Hippocampal formation (tissue), 2 donors: ENCODE measurements at regions not wholly inside any gene's neighbourhood (a gene's known extent, or its start where the extent isn't known, plus 50 kb on each side); places are given as distances from the start of the nearest gene placed in this dataset.

ENCODE experiments used
- DNase-seq, 2 donors: peaks; one replicate each; lab custom pipeline; 2025; lab: John Stamatoyannopoulos, UW

DNA sequence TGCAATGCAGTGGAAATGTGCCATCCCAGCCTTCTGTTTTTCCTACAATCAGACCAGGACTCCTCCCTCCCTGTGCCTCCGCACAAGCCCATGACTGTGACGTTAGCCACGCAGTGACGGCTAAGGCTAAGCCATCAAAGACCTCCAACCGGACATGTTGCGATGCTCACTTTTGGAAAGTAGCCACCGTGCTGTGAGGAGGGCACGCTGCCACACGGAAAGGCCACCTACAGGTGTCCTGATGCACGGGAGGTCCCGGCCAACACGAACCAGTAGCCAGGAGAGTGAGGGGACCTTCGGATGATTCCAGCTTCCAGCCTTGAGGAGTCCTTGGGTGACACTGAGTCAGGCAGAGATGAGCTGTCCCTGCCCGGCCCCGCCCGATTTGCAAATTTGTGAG lies 53.9 kb downstream of the FOXL1 start:
- DNase-seq: no peak

DNA sequence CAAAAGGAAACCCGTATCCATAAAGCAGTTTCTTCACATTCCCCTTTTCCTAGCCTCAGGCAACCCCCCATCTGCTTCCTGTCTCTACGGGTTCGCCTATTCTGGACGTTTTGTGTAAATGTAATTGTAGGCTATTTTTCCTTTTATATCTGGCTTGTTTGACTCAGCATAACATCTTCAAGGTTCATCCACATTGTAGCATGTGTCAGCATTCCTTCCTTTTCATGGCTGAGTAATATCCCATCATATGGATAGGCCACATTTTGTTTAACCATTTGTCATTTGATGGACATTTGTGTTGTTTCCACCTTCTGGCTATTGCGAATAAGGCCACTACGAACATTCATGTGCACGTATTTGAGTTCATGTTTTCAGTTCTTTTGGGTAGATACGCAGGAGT lies 54.6 kb downstream of the FOXL1 start:
- DNase-seq: no peak

DNA sequence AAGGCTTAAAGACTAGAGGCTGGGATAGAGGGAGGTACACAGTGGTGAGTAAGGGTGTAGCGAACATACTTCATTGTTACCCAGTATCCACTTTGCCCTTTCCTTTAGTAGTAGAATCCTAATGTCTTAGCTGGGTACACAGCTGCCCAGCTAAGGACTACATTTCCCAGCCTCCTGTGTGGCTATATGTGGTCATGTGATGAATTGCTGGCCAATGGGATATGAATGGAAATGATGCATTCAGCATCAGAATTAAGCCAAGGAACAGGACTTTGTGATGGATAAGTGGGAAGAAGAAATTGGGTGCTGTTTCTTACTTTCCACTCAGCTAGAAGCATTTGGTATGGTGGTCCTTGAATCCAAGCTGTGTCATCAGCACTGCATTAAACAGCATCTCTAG lies 55.9 kb downstream of the FOXL1 start:
- no peak for DNase-seq

DNA sequence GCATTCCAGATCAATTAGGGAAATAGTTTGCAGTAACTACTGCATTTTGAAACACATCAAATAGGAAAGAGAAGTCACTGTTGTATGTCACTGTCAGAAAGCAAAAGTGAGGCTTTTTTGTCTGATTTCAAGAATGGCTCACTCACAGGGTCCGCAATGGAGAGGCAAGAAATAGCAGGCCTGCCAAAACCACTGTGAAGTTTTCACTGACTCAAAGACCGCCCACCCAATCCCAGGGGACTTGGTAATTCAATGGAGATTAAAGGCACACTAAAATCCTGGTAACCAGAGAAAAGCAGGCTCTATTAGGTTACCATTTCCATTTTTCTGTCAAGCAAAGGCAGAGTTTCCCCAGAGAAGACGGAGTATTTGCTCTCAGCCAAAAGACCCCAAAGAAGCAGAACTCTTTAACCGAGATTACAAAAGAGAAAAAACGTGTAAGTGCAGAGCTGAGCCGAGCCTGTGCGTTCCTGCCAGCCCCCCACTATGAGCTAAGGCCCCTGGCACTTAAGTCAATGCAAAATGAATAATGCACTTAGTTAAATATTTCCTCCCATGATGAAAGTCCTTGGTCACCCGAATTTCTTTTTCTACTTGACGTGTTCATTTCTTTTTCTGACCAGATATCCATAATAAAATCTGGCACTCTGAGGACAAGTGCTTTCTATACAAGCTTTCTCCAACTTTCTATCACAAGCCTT lies 57.0 kb downstream of the FOXL1 start:
- no peak for DNase-seq

DNA sequence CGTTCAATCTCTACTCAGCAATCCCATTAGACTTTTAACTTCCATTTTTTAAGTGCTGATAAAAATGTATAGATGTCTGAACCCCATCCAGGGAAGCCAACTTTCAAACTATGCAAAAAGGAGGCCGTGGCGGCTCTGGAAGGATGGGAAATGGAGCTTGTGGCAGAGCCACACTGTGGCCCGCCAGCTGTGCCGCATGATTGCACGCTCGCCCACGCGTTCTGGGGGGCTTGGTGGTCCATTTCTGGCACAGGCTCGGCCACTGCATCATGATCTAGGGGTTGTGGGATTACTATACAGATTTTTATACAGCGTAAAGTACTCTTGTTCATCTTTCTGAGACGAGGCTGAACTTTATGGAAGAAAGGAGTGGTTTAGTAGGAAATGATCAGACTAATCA lies 57.6 kb downstream of the FOXL1 start:
- no peak for DNase-seq

DNA sequence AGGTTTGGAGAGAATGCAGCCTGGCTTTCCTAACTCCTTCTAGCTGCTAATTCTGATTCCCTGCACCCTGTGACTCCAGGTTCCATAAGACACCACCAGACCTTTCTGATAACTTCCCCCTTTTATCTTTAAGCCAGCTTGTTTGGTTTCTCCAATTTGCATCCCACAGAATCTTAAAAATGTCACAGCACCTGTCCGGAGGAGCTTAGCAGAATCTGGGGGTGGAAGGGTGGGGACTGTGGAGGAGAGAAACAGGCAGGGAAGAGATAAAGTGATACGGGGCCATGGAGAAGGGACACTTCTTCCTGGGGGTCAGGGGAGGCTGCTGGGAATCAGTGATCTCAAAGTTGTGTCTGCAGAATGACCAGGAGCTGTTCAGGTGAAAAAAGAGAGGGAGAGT lies 59.4 kb downstream of the FOXL1 start:
- DNase-seq: no peak

DNA sequence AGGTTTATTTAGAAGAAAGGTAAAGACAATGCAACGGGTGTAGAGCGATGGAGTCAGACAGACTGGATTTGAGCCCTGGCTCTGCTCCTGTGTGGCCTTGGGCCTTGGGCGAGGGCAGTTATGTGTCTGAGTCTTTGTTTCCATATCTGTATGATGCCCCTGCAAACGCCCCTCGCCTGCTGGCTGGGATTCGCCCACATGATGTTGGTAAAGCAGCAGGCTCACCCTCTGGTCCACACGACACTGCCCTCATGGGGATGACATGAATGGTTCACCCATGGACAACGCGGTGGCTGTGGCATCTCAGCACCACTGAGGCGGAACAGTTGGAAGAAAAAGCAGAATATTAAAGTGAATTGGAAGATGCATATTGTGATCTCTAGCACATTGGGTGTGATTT lies 60.3 kb downstream of the FOXL1 start:
- no peak for DNase-seq

DNA sequence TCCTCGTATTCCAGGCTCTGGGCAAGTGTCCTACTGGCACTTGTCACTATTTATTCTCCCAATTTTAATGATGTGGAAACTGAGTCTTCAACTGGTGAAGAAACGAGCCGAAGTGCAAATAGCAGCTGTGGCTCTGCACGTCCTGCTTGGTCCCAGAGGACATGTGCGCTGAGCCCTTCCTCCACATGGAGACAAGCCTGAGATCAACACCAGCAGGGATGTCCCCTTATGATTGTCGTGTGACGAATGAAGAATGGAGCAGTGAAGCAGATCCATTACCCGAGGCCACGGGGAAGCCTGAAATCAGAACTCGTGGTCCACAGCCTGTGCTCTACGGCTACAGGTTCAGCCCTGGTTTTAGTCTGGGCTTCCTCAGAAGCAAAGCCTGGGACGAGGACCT lies 61.0 kb downstream of the FOXL1 start:
- DNase-seq: no peak

DNA sequence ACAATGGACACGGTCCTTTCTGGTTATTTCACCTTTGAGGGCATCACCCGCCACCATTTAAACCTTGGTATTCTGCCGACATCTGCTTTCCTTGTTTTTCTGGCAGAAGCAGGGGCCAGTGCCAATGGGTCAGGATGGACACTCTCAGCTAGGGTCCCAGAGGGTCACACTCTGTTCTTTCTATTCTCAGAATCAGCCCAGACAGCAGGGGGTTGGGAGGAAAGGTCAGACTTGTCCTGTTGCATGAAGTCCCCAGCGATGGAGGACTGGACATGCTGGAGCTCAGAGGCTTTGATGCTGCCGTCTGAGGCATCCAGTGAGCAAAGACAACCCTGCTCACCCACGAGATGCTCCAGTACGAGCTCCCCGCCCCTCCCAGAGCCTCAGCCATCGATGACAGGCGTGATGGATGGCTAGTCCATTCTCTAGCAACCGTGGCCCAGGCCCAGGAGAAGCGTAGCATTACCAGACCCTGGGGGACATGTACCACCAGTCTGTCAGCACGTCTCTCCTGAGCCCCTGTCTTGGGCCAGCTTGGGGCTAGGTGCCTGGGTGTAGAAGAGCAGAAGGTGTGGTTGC lies 62.0 kb downstream of the FOXL1 start:
- no peak for DNase-seq

DNA sequence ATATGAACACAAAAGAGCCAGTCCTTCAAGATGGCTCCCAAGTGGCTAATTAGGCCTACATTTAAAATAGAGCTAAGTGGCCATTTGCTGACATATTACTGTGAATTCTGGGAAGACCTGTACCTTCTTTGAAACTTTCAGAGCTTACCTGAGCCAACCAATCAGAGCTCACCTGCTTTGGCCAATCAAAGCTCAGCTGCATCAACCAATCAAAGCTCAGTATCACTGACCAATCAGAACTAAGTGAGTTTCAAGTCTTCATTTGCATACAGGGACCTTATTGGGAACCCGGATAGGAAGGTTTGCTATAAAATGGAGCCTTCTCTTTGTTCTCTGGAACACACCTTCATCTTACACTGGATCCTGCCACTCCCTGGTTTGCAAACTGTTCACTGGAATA lies 63.7 kb downstream of the FOXL1 start:
- DNase-seq: no peak

DNA sequence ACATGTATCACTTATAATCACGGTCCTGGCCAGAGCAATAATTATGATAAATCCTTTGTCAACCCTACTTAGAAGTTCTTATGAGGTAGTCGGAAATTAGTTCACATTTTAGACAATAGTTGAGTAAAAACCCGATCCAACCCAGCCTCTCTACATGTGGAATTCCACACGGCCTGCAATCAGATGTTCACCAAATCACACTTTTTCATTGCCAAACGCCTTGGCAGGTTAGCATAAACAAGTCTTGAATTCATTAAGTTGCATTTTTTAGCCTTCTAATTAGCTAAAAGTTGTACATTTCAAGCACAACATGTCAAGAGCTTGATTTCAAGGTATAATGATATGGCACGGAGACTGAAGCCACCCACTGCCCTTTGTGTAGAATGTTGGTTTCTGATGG lies 65.3 kb downstream of the FOXL1 start:
- no peak for DNase-seq

DNA sequence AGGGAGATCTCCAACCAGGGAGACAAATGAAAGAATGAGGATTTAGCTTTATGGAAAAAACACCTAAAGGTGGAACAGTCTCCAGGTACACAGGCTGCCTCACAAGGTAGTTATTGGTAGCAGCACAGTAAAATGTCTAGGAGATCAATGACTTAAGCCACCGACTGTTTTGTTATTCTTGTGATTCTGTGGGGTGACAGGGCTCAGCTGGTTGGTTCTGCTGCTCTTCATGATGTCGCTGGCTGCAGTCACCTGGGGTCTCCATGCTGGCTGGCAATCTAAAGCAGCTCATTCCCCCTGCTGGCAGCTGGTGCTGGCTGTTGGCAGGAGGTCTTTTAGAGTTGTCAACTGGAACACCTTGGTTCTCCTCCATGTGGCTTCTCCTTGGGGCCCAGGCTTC lies 69.2 kb downstream of the FOXL1 start:
- DNase-seq: no peak

DNA sequence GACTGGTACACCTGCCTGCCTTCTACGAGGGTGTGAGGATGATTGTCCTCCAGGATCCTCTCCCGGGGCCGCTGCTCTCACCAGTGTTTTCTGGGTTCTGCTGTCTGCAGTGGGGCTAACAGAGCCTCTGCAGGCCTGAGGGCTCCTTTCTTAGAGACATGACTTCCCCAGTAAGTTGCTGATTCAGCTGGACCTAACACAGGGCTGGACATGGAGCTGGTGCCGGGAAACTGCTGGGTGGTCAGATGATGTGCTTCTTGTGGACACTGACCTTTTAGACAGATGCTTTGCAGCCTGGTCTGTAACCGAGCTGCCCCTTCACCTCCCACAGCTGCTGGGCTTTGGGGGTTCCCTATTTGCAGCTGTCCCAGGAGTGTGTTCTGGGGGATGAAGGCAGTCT lies 71.5 kb downstream of the FOXL1 start:
- no peak for DNase-seq

DNA sequence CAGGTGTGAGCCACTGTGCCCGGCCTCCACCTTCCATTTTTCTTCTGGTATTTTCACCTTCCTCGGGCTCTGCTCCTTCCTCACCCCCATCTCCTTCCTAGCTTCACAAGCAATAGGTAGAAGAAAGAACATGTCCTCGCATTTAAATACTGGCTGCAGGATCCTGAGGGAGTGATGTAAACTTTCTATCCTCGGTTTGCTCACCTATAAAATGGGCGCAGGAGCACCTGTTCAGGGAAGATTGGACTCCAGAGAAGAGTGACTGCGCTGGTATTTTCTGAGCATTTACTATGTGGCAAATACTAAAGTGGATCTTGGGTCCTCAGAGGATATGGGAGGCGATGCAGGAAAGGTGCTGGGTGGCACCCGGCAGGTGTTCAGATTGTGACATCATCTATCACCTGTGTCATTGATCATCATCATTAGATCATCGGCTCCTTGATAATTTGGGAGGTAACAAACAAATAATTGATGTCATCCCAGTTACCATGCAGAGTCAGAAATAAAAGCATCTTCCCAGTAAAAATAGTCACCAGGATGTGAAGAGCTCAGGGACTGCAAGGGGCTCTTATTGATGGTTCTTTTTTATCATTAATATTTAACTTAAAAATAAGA lies 72.8 kb downstream of the FOXL1 start:
- DNase-seq: no peak

DNA sequence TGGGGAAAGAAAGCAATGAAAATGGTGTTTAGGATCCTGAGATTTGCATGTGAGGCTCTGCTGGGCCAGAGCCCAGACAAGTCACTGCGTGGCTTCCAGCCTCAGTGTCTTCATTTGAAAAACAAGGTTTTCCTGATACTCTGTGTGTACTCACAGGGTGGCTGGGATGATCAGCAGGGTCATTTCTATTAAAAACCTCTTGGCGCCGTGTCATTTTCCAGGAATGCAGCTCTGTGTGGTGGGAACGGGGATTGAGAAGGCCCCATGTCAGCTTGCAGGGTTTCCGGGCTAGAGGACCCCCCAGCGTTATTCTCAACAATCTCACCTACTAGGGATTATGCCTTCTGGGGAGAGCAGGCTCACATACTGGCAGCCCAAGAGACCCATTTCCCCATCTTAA lies 73.5 kb downstream of the FOXL1 start:
- no peak for DNase-seq

DNA sequence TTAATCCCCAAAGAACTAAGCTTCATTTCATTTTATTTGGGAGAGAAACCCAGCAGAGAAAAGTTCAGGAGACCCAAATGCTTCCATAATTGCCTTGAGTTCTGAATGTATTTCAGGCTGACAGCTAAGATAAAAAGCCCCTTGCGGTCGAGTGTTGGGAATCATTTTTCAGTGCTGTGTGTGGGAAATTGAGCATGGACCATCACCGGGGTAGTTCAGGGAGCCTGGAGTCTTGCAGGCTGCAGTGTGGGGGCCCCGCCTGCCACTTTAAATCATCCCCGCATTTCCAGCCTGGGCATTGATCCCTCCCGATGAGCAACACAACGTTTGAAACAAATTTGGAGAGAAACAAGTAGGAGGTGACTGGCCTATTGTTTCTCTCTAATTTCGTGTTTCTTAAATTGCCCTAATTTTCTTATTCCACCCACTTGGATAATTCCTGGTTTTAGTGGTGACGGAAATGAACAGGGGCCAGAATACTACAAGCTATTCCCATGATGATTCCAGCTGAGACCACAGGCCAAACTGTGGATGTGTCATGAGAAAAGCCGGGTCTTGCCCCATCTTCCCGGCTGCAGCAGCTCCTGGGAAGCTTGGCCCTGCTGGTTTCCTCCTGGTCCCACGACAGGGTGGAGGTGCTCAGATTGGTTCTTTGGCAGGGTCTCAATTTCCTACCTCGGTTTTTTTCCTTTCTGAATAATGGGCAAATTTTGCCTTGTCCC lies 75.1 kb downstream of the FOXL1 start:
- no peak for DNase-seq

DNA sequence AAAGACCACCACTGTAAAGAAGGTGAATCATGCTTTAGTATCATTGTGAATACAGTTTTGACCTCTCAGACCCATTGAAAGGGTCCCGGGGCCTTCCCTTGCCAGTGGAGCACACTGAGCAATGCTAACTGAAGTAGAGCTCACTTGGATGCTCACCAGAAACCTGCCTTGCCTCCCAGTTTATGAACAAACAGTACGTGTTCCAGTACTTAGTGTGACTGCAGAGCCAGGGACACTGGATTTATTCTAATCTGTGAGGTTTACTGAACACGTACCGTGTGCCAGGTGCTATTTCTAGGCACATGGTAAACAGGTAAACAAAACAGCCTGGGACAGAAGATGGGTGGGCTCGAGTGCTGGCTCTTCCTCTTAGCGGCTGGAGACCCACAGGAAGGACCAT lies 79.6 kb downstream of the FOXL1 start:
- no peak for DNase-seq

DNA sequence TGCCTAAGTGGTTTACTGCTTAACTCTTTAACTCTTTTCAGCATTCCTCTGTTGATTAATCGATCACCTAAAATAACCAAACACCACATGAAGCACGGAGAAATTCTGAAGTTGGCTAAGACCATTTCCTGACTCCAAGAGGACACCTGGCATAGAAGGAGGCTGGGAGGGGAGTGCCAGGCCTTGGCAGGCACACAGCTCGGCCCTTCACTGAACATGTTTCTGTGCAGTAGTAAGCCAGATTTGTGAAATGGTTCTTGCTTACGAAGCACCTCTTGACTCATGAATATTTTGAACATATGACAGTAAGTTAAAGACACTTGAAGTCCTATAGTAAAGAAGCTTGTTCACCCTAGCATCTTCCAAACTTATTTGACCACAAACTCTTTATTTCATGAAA lies 82.3 kb downstream of the FOXL1 start:
- no peak for DNase-seq

DNA sequence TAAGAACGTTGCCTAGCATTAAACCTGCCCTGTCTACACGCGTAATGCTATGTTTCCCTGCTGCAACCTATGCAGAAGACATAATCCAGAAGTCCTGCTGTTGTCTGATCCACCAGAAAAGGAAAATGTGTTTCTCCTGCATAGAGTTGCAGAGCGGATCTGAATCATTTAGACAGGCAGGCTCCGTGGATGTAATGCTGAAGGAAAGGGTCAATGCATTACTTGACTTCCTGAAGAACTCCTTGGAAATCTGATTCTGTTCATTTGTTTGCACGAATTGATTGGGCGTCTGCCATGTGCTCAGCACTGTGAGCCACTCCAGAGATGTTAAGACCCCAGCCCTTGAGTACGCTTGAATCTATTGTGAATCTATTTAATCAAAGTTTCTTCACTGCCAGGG lies 83.4 kb downstream of the FOXL1 start:
- DNase-seq: no peak

DNA sequence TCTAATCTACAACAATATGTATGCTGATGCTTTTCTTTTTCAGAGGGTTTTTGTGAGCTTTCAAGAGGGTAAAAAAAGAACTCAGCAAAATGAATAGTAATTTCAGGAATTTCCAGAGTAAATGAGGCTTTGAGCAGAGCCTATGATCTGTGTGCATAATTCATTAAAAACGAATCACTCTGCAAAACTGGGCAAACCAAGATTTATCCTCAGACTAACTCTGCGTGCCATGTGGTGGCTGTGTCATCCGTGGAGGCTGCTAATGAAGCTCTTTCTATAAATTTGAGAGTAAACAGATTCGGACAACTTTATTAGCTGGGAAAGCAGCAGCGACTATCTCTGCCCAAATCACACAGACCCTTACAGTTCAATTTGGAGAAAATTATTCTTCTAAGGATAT lies 83.8 kb downstream of the FOXL1 start:
- DNase-seq: no peak

DNA sequence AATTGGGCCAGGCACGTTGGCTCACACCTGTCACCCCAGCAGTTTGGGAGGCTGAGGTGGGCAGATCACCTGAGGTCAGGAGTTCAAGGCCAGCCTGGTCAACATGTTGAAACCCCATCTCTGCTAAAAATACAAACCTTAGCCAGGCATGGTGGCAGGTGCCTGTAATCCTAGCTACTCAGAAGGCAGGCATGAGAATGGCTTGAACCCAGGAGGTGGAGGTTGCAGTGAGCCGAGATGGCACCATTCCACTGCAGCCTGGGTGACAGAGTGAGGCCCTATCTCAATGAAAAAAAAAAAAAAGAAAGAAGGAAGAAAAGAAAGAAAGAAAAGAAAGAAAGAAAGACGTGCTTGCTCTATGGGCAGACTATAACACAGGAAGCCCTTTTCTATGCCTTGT lies 84.4 kb downstream of the FOXL1 start:
- DNase-seq: no peak

DNA sequence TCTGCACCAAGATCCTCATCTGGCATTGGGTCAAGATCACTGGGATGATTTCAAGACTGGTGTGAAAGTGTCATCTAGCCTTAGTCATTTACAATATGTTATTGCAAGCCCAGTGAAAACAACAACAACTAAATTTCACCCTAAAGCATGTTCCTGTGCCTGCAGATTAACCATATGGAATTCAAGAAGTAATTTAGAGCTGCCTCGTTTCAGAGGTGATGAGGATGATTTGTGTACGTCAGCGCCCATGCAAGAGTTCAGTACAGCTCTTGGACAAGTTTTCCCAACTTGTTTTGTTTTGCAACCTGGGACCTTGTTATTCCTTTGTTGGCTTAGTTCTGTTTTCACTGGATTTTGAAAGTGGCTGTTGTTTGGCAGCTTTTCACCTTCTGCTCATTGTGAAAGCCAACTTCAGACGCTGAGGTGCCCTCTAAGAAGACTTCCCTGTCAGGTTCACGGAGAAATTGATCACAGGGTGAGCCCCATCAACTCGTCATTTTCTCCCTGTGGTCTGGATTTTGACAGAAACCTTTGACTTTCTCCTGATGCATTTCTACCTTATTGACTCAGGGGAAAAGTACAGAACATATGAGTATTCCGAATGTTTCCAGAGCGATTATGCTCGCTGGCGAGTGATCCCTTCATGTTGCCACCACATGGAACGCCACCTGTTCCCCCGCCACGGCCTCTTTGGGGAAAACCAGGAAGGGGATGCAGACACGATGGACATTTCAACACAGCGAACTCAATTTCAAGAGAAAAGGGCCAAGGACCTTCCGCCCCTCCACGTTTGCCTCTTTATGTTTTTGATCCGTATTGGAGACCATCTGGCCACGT lies 85.6 kb downstream of the FOXL1 start:
- no peak for DNase-seq
